ENCODE measurements at regions not wholly inside any gene's neighbourhood (a gene's known extent, or its start where the extent isn't known, plus 50 kb on each side); places are given as distances from the start of the nearest gene placed in this dataset.

DNA sequence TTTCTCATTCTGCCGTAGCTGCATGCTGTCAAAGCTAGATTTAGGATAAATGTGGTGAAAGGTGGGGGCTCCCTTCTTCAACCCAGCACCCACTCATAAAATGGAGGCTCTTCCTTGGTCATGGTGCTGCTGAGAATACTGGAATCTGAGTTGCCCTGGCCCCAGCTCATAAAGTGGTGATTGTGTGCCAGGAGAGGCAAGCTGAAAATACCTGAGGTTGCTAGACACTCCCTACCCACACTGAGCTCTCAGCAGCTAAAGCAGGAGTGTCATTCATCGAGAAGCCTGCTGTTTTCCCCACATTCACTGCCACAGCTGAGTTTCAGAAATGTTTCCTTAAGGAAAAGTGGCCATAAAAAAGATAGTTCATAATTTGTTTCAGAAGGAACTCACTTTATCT is 297.1 kb upstream of the RBMS1 start:
- DNase-seq: no peak
- no peak overlapping the region for H3K27ac ChIP-seq
- no peak overlapping the region for H3K4me3 ChIP-seq (ENCODE audit: low read depth, low read length)
- H3K36me3 ChIP-seq: no peaks in the 10 kb centered on the region
- H3K27me3 ChIP-seq (ENCODE audit: insufficient read depth, low read depth, severe bottlenecking): no peaks in the 10 kb centered on the region
- TF ChIP-seq CTCF (IDR thresholded peaks at IDR 0.05; ENCODE audit: low read depth, low read length): no peak
- H3K9me3 ChIP-seq (ENCODE audit: severe bottlenecking): no peaks in the 10 kb centered on the region

DNA sequence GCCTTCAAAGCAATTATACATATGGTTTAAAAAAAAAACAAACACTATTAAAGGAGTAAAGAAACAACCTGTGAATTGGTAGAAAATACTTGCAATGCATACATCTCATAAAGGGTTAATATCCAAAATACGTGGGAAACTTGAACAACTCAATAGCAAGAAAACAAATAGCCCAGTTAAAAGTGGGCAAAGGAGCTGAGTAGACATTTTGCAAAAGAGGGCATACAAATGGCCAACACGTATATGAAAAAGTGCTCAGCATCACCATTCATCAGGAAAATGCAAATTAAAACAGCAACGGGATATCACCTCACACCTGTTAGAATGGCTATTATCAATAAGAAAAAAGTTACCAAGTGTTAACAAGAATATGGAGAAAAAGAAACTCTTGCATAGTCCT is 298.3 kb upstream of the RBMS1 start:
- Histone ChIP-seq H3K9me3 (ENCODE audit: severe bottlenecking) (no peaks in the 10 kb centered on the region), H3K4me3 (ENCODE audit: low read depth, low read length) (no peak overlapping the region), H3K27me3 (ENCODE audit: insufficient read depth, low read depth, severe bottlenecking) (no peaks in the 10 kb centered on the region), H3K36me3 (no peaks in the 10 kb centered on the region), H3K27ac (no peak overlapping the region)
- TF ChIP-seq CTCF (IDR thresholded peaks at IDR 0.05; ENCODE audit: low read depth, low read length): no peak
- DNase-seq: no peak

- Histone ChIP-seq H3K27ac (no peak overlapping the region), H3K36me3 (no peaks in the 10 kb centered on the region), H3K27me3 (ENCODE audit: insufficient read depth, low read depth, severe bottlenecking) (no peaks in the 10 kb centered on the region), H3K9me3 (ENCODE audit: severe bottlenecking) (no peaks in the 10 kb centered on the region), H3K4me3 (ENCODE audit: low read depth, low read length) (no peak overlapping the region)
- no peak for TF ChIP-seq CTCF (IDR thresholded peaks at IDR 0.05; ENCODE audit: low read depth, low read length)
- no peak for DNase-seq
Measured at GRCh38 chr2:160792837-160793236, 299.2 kb upstream of the RBMS1 start.

- H3K9me3 ChIP-seq (ENCODE audit: severe bottlenecking): no peaks in the 10 kb centered on the region
- DNase-seq: no peak
- no peaks in the 10 kb centered on the region for H3K36me3 ChIP-seq
- no peak overlapping the region for H3K27ac ChIP-seq
- H3K27me3 ChIP-seq (ENCODE audit: insufficient read depth, low read depth, severe bottlenecking): no peaks in the 10 kb centered on the region
- TF ChIP-seq CTCF (IDR thresholded peaks at IDR 0.05; ENCODE audit: low read depth, low read length): no peak
- H3K4me3 ChIP-seq (ENCODE audit: low read depth, low read length): no peak overlapping the region
Measured at GRCh38 chr2:160794926-160795325, 301.3 kb upstream of the RBMS1 start.

DNA sequence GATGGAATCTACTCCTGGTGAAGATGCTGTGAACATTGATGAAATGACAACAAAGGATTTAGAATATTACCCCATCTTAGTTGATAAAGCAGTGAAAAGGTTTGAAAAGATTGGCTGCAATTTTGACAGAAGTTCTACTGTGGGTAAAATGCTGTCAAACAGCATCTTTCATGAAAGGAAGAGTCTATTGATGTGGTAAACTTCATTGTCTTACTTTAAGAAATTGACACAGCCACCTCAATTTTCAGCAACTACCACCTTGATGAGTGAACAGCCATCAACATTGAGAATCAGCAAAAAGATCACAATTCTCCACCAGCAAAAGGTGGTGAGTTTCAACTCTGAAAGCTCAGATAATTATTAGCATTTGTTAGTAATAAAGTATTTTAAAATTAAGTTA is 310.3 kb upstream of the RBMS1 start:
- H3K27me3 ChIP-seq (ENCODE audit: insufficient read depth, low read depth, severe bottlenecking): no peaks in the 10 kb centered on the region
- H3K9me3 ChIP-seq (ENCODE audit: severe bottlenecking): no peaks in the 10 kb centered on the region
- no peak overlapping the region for H3K4me3 ChIP-seq (ENCODE audit: low read depth, low read length)
- no peaks in the 10 kb centered on the region for H3K36me3 ChIP-seq
- no peak for DNase-seq
- H3K27ac ChIP-seq: no peak overlapping the region
- no peak for TF ChIP-seq CTCF (IDR thresholded peaks at IDR 0.05; ENCODE audit: low read depth, low read length)

GRCh38 chr2:160810406-160810805 is 316.8 kb upstream of the RBMS1 start:
- TF ChIP-seq CTCF (IDR thresholded peaks at IDR 0.05; ENCODE audit: low read depth, low read length): no peak
- DNase-seq: no peak
- no peak overlapping the region for H3K4me3 ChIP-seq (ENCODE audit: low read depth, low read length)
- H3K27ac ChIP-seq: no peak overlapping the region
- no peaks in the 10 kb centered on the region for H3K36me3 ChIP-seq
- H3K27me3 ChIP-seq (ENCODE audit: insufficient read depth, low read depth, severe bottlenecking): no peaks in the 10 kb centered on the region
- no peaks in the 10 kb centered on the region for H3K9me3 ChIP-seq (ENCODE audit: severe bottlenecking)
